ENCODE measurements at regions not wholly inside any gene's neighbourhood (a gene's known extent, or its start where the extent isn't known, plus 50 kb on each side); places are given as distances from the start of the nearest gene placed in this dataset.

DNA sequence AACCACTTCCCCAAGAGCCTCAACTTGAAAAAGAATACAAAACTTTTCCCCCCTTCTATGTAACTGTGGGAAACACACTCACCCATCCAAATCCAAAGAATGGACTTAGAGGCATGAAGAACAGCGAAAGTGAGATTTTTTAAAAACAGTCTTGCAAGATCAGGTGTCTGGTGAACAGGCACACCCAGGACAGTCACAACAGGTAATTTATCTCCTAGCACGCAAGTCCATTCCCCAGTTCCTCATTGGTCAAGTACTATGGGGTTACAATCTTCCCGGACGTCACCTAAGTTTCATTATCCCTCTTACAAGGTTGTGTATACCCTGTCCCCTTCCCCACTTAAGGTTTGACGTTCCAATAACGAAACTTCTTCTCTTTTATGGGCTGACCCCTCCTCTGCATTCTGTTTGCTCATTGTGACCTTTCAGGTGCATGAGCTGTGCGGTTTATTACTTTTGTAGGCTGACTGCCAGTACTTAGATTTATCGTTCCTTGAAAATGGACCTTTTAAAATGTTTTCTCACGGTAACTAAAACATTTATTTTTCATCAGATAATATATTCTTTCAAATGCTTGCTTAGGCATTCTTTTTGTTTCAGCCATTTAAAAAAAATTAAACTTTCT is 1401.9 kb downstream of the FAM181B start:
- no peak overlapping the region for H3K27ac ChIP-seq (ENCODE audit: low read length, poor library complexity, severe bottlenecking)
- no peak overlapping the region for H3K23ac ChIP-seq (ENCODE audit: low read length in 2 of 2)
- no peak overlapping the region for H3K14ac ChIP-seq (ENCODE audit: low read length in 2 of 2)
- no peak overlapping the region for H2BK120ac ChIP-seq (ENCODE audit: low read depth, low read length)
- H4K8ac ChIP-seq (ENCODE audit: low read length): no peak overlapping the region
- H3K4ac ChIP-seq (ENCODE audit: low read depth in 1 of 2, low read length in 2 of 2): no peak overlapping the region
- no peak overlapping the region for H3K18ac ChIP-seq (ENCODE audit: low read depth in 1 of 2, low read length in 2 of 2)
- H3K9me3 ChIP-seq (ENCODE audit: control insufficient read depth, low read length): peaks cover 3% of the 10 kb centered on the region
- H2AK5ac ChIP-seq (ENCODE audit: low read length, severe bottlenecking): no peak overlapping the region
- H2BK5ac ChIP-seq (ENCODE audit: low read depth, low read length, poor library complexity, severe bottlenecking): no peak overlapping the region
- H2BK12ac ChIP-seq (ENCODE audit: low read length in 2 of 2): no peak overlapping the region
- H2BK15ac ChIP-seq (ENCODE audit: low read depth, poor library complexity, severe bottlenecking): no peak overlapping the region
- H3K27me3 ChIP-seq (ENCODE audit: control insufficient read depth in 1 of 2, insufficient read depth in 1 of 2, low read length in 2 of 2): no peaks in the 10 kb centered on the region
- no peak overlapping the region for H3K4me3 ChIP-seq (ENCODE audit: insufficient read depth in 1 of 2, low read depth in 1 of 2, low read length in 2 of 2)
- no peaks in the 10 kb centered on the region for H3K36me3 ChIP-seq (ENCODE audit: control insufficient read depth in 1 of 2, insufficient read depth in 2 of 2, low read depth in 1 of 2, low read length in 2 of 2)
- H4K91ac ChIP-seq (ENCODE audit: low read length): no peak overlapping the region
- H3K9ac ChIP-seq (ENCODE audit: low read length): no peak overlapping the region
- 84% methylated on average over 7 of the region's 9 CpGs for WGBS
- H3K79me1 ChIP-seq (replicated peaks; ENCODE audit: low read length, poor library complexity, severe bottlenecking): no peaks in the 10 kb centered on the region
- no peaks in the 10 kb centered on the region for H3K4me1 ChIP-seq (ENCODE audit: control insufficient read depth, insufficient read depth, low read depth, low read length)
- H3K4me2 ChIP-seq (ENCODE audit: low read length, poor library complexity, severe bottlenecking): no peak overlapping the region
- no peak for DNase-seq
- H2AFZ ChIP-seq (ENCODE audit: low read depth, low read length): no peak overlapping the region

DNA sequence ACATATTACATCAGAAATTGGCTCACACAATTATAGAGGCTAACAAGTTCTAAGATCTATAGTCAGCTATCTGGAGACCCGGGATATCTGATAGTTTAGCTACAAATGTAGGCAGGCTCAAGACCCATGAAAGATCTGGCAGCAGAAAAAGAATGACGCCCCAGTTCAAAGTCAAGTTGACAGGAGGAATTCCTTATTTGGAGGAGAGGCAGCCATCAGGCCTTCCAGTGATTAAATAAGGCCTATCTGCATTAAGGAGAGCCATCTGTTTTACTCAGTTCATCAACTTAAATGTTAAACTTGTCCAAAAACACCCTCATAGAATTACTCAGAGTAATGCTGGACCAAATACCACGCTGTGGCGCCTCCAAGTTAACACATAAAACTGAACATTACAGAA is 1402.6 kb downstream of the FAM181B start:
- WGBS: 98% methylated on average over 3 of the region's 4 CpGs

DNA sequence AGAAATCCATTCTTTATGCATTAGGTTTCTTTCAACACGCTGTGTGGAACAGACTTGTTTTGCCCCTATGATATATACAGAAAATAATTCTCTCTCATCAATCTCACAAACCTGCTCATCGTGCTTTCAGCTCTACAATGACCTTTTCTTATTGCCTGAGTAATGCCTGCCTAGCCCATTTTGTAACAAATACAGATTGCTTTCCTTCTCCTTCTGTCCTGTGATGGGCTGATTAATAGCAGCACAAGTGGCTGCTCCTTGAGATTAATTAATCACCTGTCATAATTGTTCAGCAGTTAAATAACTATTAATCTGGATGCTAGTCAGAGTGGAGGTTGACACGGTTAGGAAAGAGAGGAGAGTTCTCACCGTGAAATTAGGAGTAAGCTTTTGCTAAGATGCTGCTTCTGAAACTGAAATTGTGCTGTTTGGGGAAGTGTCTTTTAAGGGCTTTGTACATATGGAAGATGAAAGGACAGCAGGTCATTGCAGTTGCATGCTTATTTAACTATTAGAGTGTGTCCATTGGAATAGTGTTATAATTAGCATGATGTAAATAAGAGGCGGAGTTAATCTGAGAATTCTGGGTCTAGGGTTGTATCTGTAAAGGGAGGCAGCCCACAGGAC is 1430.5 kb downstream of the FAM181B start:
- Histone ChIP-seq H3K79me1 (replicated peaks; ENCODE audit: low read length, poor library complexity, severe bottlenecking) (no peaks in the 10 kb centered on the region), H3K4ac (ENCODE audit: low read depth in 1 of 2, low read length in 2 of 2) (no peak overlapping the region), H4K91ac (ENCODE audit: low read length) (no peak overlapping the region), H3K14ac (ENCODE audit: low read length in 2 of 2) (no peak overlapping the region), H2BK12ac (ENCODE audit: low read length in 2 of 2) (no peak overlapping the region), H3K27ac (ENCODE audit: low read length, poor library complexity, severe bottlenecking) (no peak overlapping the region), H3K27me3 (ENCODE audit: control insufficient read depth in 1 of 2, insufficient read depth in 1 of 2, low read length in 2 of 2) (no peaks in the 10 kb centered on the region), H2AFZ (ENCODE audit: low read depth, low read length) (no peak overlapping the region), H3K4me2 (ENCODE audit: low read length, poor library complexity, severe bottlenecking) (no peak overlapping the region), H2AK5ac (ENCODE audit: low read length, severe bottlenecking) (no peak overlapping the region), H2BK5ac (ENCODE audit: low read depth, low read length, poor library complexity, severe bottlenecking) (no peak overlapping the region), H3K9ac (ENCODE audit: low read length) (no peak overlapping the region), H3K23ac (ENCODE audit: low read length in 2 of 2) (no peak overlapping the region), H3K36me3 (ENCODE audit: control insufficient read depth in 1 of 2, insufficient read depth in 2 of 2, low read depth in 1 of 2, low read length in 2 of 2) (no peaks in the 10 kb centered on the region), H3K18ac (ENCODE audit: low read depth in 1 of 2, low read length in 2 of 2) (no peak overlapping the region), H3K4me3 (ENCODE audit: insufficient read depth in 1 of 2, low read depth in 1 of 2, low read length in 2 of 2) (no peak overlapping the region), H3K4me1 (ENCODE audit: control insufficient read depth, insufficient read depth, low read depth, low read length) (no peaks in the 10 kb centered on the region), H4K8ac (ENCODE audit: low read length) (no peak overlapping the region), H2BK15ac (ENCODE audit: low read depth, poor library complexity, severe bottlenecking) (no peak overlapping the region), H3K9me3 (ENCODE audit: control insufficient read depth, low read length) (no peaks in the 10 kb centered on the region), H2BK120ac (ENCODE audit: low read depth, low read length) (no peak overlapping the region)
- DNase-seq: no peak
- 67% methylated on average over 5 of the region's 5 CpGs for WGBS

More for the DNA sequence above, 1402.6 kb downstream of the FAM181B start:
- Histone ChIP-seq H3K27me3 (ENCODE audit: control insufficient read depth in 1 of 2, insufficient read depth in 1 of 2, low read length in 2 of 2) (no peaks in the 10 kb centered on the region), H2AFZ (ENCODE audit: low read depth, low read length) (no peak overlapping the region), H2BK5ac (ENCODE audit: low read depth, low read length, poor library complexity, severe bottlenecking) (no peak overlapping the region), H3K4me3 (ENCODE audit: insufficient read depth in 1 of 2, low read depth in 1 of 2, low read length in 2 of 2) (no peak overlapping the region), H3K4me2 (ENCODE audit: low read length, poor library complexity, severe bottlenecking) (no peak overlapping the region), H3K4ac (ENCODE audit: low read depth in 1 of 2, low read length in 2 of 2) (no peak overlapping the region), H3K36me3 (ENCODE audit: control insufficient read depth in 1 of 2, insufficient read depth in 2 of 2, low read depth in 1 of 2, low read length in 2 of 2) (no peaks in the 10 kb centered on the region), H2BK12ac (ENCODE audit: low read length in 2 of 2) (no peak overlapping the region), H3K27ac (ENCODE audit: low read length, poor library complexity, severe bottlenecking) (no peak overlapping the region), H2BK15ac (ENCODE audit: low read depth, poor library complexity, severe bottlenecking) (no peak overlapping the region), H3K79me1 (replicated peaks; ENCODE audit: low read length, poor library complexity, severe bottlenecking) (no peaks in the 10 kb centered on the region), H3K9me3 (ENCODE audit: control insufficient read depth, low read length) (peaks cover 3% of the 10 kb centered on the region), H3K14ac (ENCODE audit: low read length in 2 of 2) (no peak overlapping the region), H2BK120ac (ENCODE audit: low read depth, low read length) (no peak overlapping the region), H3K18ac (ENCODE audit: low read depth in 1 of 2, low read length in 2 of 2) (no peak overlapping the region), H4K91ac (ENCODE audit: low read length) (no peak overlapping the region), H3K9ac (ENCODE audit: low read length) (no peak overlapping the region), H4K8ac (ENCODE audit: low read length) (no peak overlapping the region), H2AK5ac (ENCODE audit: low read length, severe bottlenecking) (no peak overlapping the region), H3K4me1 (ENCODE audit: control insufficient read depth, insufficient read depth, low read depth, low read length) (no peaks in the 10 kb centered on the region), H3K23ac (ENCODE audit: low read length in 2 of 2) (no peak overlapping the region)
- DNase-seq: no peak

GRCh38 chr11:81301166-81301830 is 1432.4 kb downstream of the FAM181B start:
- Histone ChIP-seq H2BK120ac (ENCODE audit: low read depth, low read length) (no peak overlapping the region), H3K4ac (ENCODE audit: low read depth in 1 of 2, low read length in 2 of 2) (no peak overlapping the region), H3K18ac (ENCODE audit: low read depth in 1 of 2, low read length in 2 of 2) (no peak overlapping the region), H2BK12ac (ENCODE audit: low read length in 2 of 2) (no peak overlapping the region), H3K23ac (ENCODE audit: low read length in 2 of 2) (no peak overlapping the region), H4K91ac (ENCODE audit: low read length) (no peak overlapping the region), H3K79me1 (replicated peaks; ENCODE audit: low read length, poor library complexity, severe bottlenecking) (no peaks in the 10 kb centered on the region), H2AFZ (ENCODE audit: low read depth, low read length) (no peak overlapping the region), H3K4me2 (ENCODE audit: low read length, poor library complexity, severe bottlenecking) (no peak overlapping the region), H3K9ac (ENCODE audit: low read length) (no peak overlapping the region), H3K9me3 (ENCODE audit: control insufficient read depth, low read length) (no peaks in the 10 kb centered on the region), H3K4me3 (ENCODE audit: insufficient read depth in 1 of 2, low read depth in 1 of 2, low read length in 2 of 2) (no peak overlapping the region), H3K27me3 (ENCODE audit: control insufficient read depth in 1 of 2, insufficient read depth in 1 of 2, low read length in 2 of 2) (no peaks in the 10 kb centered on the region), H3K14ac (ENCODE audit: low read length in 2 of 2) (no peak overlapping the region), H3K4me1 (ENCODE audit: control insufficient read depth, insufficient read depth, low read depth, low read length) (no peaks in the 10 kb centered on the region), H3K36me3 (ENCODE audit: control insufficient read depth in 1 of 2, insufficient read depth in 2 of 2, low read depth in 1 of 2, low read length in 2 of 2) (no peaks in the 10 kb centered on the region), H2BK15ac (ENCODE audit: low read depth, poor library complexity, severe bottlenecking) (no peak overlapping the region), H2AK5ac (ENCODE audit: low read length, severe bottlenecking) (no peak overlapping the region), H3K27ac (ENCODE audit: low read length, poor library complexity, severe bottlenecking) (no peak overlapping the region), H4K8ac (ENCODE audit: low read length) (no peak overlapping the region), H2BK5ac (ENCODE audit: low read depth, low read length, poor library complexity, severe bottlenecking) (no peak overlapping the region)
- 87% methylated on average over 5 of the region's 6 CpGs for WGBS
- no peak for DNase-seq
